Hematopoietic multipotent progenitor cell treated with erythropoietin and hydrocortisone succinate and interleukin-3 and kit ligand, for 4 days (in vitro differentiated cells): ENCODE measurements at regions not wholly inside any gene's neighbourhood (a gene's known extent, or its start where the extent isn't known, plus 50 kb on each side); places are given as distances from the start of the nearest gene placed in this dataset.

ENCODE experiments used
- DNase-seq: peaks from one replicate; pipeline ENCODE4 v3.0.0-alpha.2; 2015

- no peak for DNase-seq
Measured at GRCh38 chr16:5870886-5871691, 773.5 kb upstream of the EEF2KMT start.

- DNase-seq, result no peak
Measured at GRCh38 chr16:5867250-5867649, 769.7 kb upstream of the EEF2KMT start.

GRCh38 chr16:5865236-5865635, 767.6 kb upstream of the EEF2KMT start:
- no peak for DNase-seq

- no peak for DNase-seq
Measured at GRCh38 chr16:5863071-5863606, 765.5 kb upstream of the EEF2KMT start.

- DNase-seq, result no peak
Measured at GRCh38 chr16:5862103-5862840, 764.7 kb upstream of the EEF2KMT start.

- no peak for DNase-seq
Measured at GRCh38 chr16:5861241-5861640, 763.6 kb upstream of the EEF2KMT start.

GRCh38 chr16:5858180-5858579, 760.6 kb upstream of the EEF2KMT start:
- DNase-seq, result no peak

GRCh38 chr16:5854027-5854426, 756.4 kb upstream of the EEF2KMT start:
- DNase-seq, result no peak

- no peak for DNase-seq
Measured at GRCh38 chr16:5852151-5852550, 754.6 kb upstream of the EEF2KMT start.

GRCh38 chr16:5851393-5851982, 753.9 kb upstream of the EEF2KMT start:
- DNase-seq, result no peak

GRCh38 chr16:5850632-5851392, 753.2 kb upstream of the EEF2KMT start:
- no peak for DNase-seq

GRCh38 chr16:5845046-5845445, 747.5 kb upstream of the EEF2KMT start:
- no peak for DNase-seq

- DNase-seq, result no peak
Measured at GRCh38 chr16:5841974-5842373, 744.4 kb upstream of the EEF2KMT start.

- DNase-seq, result no peak
Measured at GRCh38 chr16:5838725-5839124, 741.1 kb upstream of the EEF2KMT start.

- DNase-seq, result no peak
Measured at GRCh38 chr16:5838071-5838470, 740.5 kb upstream of the EEF2KMT start.

GRCh38 chr16:5837007-5837670, 739.5 kb upstream of the EEF2KMT start:
- no peak for DNase-seq

GRCh38 chr16:5835876-5836275, 738.3 kb upstream of the EEF2KMT start:
- no peak for DNase-seq

GRCh38 chr16:5826332-5826731, 728.7 kb upstream of the EEF2KMT start:
- no peak for DNase-seq

- no peak for DNase-seq
Measured at GRCh38 chr16:5820472-5820871, 722.9 kb upstream of the EEF2KMT start.

- DNase-seq, result no peak
Measured at GRCh38 chr16:5815570-5816237, 718.1 kb upstream of the EEF2KMT start.

- no peak for DNase-seq
Measured at GRCh38 chr16:5801396-5801795, 703.8 kb upstream of the EEF2KMT start.

- no peak for DNase-seq
Measured at GRCh38 chr16:5793556-5793955, 696.0 kb upstream of the EEF2KMT start.
